ENCODE measurements at regions not wholly inside any gene's neighbourhood (a gene's known extent, or its start where the extent isn't known, plus 50 kb on each side); places are given as distances from the start of the nearest gene placed in this dataset.

DNA sequence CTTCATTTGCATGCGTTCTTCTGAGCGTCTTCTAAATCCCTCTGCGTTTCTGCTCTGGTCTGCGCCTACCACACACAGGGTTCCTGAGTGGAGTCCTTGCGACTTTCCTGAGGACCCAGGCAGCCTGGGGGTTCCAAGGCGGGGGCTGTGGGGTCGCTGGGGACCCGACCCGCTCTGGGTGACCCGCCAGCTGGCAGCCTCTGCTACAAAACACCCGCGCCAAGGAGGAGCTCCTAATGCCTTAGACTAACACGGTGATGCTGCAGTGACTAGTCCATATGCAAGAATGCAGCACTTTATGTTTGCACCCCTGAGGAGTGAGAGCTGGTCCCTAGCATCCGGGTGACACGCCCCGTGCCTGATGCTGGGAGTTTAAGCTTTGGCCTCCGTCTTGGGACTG, 367.0 kb upstream of the POM121L12 start:
- TF ChIP-seq, protein P1, sequence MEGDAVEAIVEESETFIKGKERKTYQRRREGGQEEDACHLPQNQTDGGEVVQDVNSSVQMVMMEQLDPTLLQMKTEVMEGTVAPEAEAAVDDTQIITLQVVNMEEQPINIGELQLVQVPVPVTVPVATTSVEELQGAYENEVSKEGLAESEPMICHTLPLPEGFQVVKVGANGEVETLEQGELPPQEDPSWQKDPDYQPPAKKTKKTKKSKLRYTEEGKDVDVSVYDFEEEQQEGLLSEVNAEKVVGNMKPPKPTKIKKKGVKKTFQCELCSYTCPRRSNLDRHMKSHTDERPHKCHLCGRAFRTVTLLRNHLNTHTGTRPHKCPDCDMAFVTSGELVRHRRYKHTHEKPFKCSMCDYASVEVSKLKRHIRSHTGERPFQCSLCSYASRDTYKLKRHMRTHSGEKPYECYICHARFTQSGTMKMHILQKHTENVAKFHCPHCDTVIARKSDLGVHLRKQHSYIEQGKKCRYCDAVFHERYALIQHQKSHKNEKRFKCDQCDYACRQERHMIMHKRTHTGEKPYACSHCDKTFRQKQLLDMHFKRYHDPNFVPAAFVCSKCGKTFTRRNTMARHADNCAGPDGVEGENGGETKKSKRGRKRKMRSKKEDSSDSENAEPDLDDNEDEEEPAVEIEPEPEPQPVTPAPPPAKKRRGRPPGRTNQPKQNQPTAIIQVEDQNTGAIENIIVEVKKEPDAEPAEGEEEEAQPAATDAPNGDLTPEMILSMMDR (IDR thresholded peaks at IDR 0.05; ENCODE audit: insufficient read depth, low read depth, low read length): no peak
- no peak for TF ChIP-seq EZH2 (IDR thresholded peaks at IDR 0.05; ENCODE audit: insufficient read depth, low read length)

All from astrocyte (in vitro differentiated cells and primary cell).